VCaP (cell line): ENCODE measurements at regions not wholly inside any gene's neighbourhood (a gene's known extent, or its start where the extent isn't known, plus 50 kb on each side); places are given as distances from the start of the nearest gene placed in this dataset.

Source experiments
- H3K27ac ChIP-seq: fragments of 450-650 bp; 2 replicates; pipeline ENCODE4 v1.5.1; 2017
- TF ChIP-seq, protein P1 (sequence below): fragments of 450-650 bp; conservative IDR thresholded peaks from 2 replicates; pipeline ENCODE4 v1.5.1; 2017; ENCODE audit warnings: mild to moderate bottlenecking, moderate library complexity

DNA sequence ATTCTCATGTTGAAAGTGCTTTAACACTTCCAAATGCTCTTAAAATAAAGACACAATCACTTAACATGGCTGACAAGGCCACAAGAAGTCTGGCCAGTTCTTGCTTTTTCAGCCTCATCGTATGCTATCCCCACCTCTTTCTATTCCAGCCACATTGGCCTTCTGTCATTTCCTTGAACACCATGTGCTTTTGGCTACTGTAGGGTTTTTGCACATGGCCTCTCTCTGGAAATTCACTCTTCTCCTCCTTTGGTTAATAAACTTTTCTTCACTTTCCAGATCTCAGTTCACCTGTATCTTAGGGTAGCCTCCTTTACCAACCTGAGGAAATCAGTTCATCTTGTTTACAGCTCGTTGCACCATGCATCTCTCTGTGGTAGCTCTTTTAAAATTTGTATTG, 450.5 kb upstream of the MEX3C start:
- no peak overlapping the region for H3K27ac ChIP-seq
- TF ChIP-seq, protein P1, sequence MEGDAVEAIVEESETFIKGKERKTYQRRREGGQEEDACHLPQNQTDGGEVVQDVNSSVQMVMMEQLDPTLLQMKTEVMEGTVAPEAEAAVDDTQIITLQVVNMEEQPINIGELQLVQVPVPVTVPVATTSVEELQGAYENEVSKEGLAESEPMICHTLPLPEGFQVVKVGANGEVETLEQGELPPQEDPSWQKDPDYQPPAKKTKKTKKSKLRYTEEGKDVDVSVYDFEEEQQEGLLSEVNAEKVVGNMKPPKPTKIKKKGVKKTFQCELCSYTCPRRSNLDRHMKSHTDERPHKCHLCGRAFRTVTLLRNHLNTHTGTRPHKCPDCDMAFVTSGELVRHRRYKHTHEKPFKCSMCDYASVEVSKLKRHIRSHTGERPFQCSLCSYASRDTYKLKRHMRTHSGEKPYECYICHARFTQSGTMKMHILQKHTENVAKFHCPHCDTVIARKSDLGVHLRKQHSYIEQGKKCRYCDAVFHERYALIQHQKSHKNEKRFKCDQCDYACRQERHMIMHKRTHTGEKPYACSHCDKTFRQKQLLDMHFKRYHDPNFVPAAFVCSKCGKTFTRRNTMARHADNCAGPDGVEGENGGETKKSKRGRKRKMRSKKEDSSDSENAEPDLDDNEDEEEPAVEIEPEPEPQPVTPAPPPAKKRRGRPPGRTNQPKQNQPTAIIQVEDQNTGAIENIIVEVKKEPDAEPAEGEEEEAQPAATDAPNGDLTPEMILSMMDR, result no peak

DNA sequence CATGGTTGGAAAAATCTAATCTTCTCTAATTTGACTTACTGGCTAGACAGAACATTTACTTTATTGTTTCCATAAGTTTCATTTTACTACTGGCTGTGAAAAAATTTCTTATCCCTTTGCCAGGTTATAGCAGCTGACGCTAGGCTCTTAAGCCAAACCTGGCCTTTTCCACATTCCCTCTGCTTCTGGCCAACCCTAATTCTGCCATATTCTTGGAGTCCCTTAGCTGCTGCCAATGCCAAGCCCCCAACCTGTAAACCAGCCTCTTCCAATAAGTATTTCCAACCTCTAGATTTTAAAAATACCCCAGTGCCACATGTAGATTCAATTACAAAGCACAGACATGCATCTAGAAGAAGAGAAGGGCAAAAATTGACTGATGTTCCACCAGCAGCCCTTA, 452.3 kb upstream of the MEX3C start:
- TF ChIP-seq, protein P1, result no peak

DNA sequence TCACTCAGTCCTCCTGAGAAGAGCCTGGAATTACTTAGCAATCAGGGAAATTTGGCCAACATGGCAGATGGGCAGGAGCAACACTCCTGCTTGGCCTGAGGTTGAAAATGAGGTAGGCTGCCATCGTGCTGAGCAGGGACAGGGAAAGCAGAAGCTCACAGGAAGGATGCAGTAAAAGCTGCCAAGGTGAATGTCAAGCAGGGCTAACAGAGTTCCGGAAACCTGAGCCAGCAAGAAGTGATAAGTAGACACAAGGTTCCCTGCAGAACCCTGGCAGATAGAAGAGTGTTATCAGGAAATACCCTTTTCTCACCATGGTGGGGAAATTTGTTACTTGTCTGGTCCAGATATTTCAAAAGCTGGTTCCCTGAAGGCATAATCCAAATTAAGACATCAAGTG, 454.3 kb upstream of the MEX3C start:
- no peak overlapping the region for H3K27ac ChIP-seq
- TF ChIP-seq, protein P1, result no peak

More for the DNA sequence above, 452.3 kb upstream of the MEX3C start:
- H3K27ac ChIP-seq, result no peak overlapping the region

DNA sequence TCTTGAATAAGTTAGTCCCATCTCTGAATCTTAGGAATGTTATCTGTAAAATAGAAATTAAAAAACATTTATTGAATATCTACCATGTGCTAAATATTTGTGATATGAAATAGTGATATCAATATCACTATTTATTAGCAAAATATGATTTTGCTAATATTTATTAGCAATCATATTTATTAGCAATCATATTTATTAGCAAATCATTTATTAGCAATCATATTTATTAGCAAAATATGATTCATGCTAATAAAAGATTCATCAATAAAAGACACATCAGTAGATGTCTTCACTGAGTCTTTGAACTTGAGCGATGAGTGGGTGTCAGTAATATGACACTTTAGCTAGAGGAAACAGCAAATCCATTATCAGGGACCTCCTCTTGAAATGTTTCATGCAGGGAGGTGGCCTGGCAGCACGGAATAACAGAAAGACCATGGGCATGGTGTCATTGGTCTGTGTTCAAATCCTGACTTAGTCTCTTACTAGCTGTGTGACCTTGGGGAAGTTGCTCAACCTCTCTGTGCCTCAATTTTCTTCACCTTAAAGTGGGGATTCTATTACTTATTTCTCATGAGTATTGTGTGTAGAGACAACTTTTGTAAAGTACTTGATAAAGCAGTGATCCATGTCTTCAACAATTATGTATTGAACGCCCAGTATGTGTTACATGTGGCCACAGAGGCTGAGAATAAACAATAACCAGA, 456.2 kb upstream of the MEX3C start:
- H3K27ac ChIP-seq, result no peak overlapping the region
- TF ChIP-seq, protein P1, result no peak

DNA sequence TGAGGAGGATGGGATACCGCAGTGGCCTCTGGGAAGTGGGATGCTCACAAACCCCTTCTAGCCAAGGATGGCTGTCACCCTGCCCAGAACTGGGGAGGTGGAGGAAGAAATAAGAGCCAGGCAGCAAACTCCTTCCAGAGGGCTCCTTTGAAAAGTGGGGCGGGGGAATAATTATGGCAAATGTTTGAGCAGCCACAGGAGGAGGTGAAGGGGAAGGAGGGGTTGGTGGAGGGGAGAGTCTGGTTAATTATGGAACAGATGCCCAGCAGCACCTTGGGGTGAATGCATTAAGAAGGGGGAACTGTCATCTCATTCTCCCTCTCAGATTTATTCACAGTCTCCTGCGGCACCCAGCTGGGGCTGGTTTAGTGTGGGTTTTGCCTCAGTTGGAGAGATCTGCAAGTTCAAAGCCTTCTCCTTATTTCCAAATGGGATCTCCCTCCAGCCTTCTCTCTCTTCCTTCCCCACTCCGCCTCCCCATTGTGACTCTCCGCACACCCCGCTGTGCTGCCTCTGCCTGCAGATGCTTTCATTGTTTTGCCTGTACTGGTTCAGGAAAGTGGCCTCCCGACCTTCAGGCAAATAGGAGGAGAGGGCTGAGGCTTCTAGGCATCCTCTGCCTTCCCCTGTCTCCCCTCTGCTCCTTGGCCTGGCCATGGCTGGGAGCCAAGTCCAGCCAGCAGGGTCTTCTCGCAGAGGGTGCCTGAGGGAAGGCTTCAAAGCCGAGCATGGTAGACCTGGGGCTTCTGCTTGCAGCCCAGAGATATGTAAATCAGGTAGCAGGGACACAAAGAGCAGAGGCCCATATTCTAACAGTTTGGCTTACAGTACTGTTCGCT, 457.2 kb upstream of the MEX3C start:
- no peak overlapping the region for H3K27ac ChIP-seq
- TF ChIP-seq, protein P1, result no peak

DNA sequence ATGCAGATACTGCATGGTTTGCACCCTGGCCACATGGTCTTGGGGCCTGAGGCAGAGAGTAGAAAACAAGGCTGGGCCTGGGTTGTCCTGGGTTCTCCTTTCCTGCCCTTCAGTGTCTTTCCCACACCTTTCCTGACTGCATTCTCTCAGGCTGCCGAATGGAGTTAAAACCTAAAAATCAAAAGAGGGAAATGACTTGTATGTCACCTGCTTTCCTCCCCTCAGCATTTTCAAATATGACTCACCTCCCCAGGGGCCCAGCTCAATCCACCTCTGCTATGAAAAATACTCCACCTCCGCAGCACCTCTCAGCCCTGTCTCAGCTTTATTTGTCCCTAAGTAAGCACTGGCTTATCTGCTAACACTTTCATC, 457.8 kb upstream of the MEX3C start:
- H3K27ac ChIP-seq, result no peak overlapping the region; the same call in 1 of the 2 replicates
- TF ChIP-seq, protein P1, result no peak

DNA sequence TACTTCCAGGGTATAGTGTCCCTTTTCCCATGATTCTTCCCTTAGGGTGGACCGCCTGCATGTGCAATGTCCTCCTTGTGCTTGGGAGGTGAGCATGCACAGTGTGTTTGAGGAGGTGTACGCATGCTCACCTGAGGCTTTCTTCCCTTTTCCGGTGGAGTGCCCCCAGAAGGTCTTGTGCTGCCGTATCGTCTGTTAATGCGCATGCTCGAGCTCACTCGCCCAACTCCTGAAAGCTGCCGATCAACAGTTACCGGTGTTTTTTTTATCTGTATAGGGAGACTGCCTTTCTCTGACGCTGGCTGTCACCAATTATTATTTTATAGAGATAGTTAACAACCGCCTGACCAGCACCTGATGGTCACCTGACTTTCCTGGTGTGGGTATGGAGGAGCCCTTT, 458.8 kb upstream of the MEX3C start:
- H3K27ac ChIP-seq, result peak overlapping the region; percentile 41
- TF ChIP-seq, protein P1, result no peak
